ENCODE measurements at regions not wholly inside any gene's neighbourhood (a gene's known extent, or its start where the extent isn't known, plus 50 kb on each side); places are given as distances from the start of the nearest gene placed in this dataset.
"Not testable (repeated sequence)": the region's sequence is repeated elsewhere in the genome, so short reads cannot be mapped to it uniquely, and the experiment has no call there.

GRCh38 chr12:32964981-32965585 is 68.5 kb upstream of the PKP2 start:
- POLR2A ChIA-PET = no interaction called here
- in situ Hi-C loops (cut with MboI) = no loop called here

GRCh38 chr12:32956418-32956817 is 59.8 kb upstream of the PKP2 start:
- in situ Hi-C loops (cut with MboI) = not testable (repeated sequence)

More at GRCh38 chr12:32964981-32965585, 68.5 kb upstream of the PKP2 start:
- BruUV-seq (replicated peaks) = no TSS peak
- H3K9me3 ChIP-seq (replicated peaks; ENCODE audit: control insufficient read depth, insufficient read depth, low read depth, low read length) = no peaks in the 10 kb centered on the region
- 6% methylated on average over 9 of the region's 9 CpGs for WGBS (ENCODE audit: insufficient coverage, low coverage, missing lambda C conversion rate)
- H2AFZ ChIP-seq (ENCODE audit: low read depth, low read length) = no peak overlapping the region
- intact Hi-C loops (cut with micrococcal nuclease) = no loop called here
- no peaks in the 10 kb centered on the region for H3K36me3 ChIP-seq (ENCODE audit: control insufficient read depth, insufficient read depth, low read length)
- no peaks in the 10 kb centered on the region for H3K4me1 ChIP-seq (replicated peaks in 1 of 2; ENCODE audit: control insufficient read depth in 2 of 2, insufficient read depth in 2 of 2, low read length in 2 of 2)
- no peaks in the 10 kb centered on the region for H3K9me1 ChIP-seq (ENCODE audit: control insufficient read depth, insufficient read depth, low read length)
- CTCF ChIA-PET (ENCODE audit: low intra/inter-chr PET ratio) = no interaction called here
- FAIRE-seq = no peak
- no peak for DNase-seq (ENCODE audit: extremely low read depth in 1 of 4, low spot score in 3 of 4)
- H3K4me2 ChIP-seq (ENCODE audit: insufficient read depth, low read length) = no peak overlapping the region
- TF ChIP-seq BCLAF1 (IDR thresholded peaks at IDR 0.05; ENCODE audit: borderline replicate concordance in 1 of 2, control insufficient read depth in 1 of 2, low read depth in 2 of 2, low read length in 1 of 2) (no peak), CGGBP1 (CRISPR knock-in tag; IDR thresholded peaks at IDR 0.05) (no peak), LEF1 (IDR thresholded peaks at IDR 0.05) (no peak), ZNF561 (CRISPR knock-in tag; conservative IDR thresholded peaks at IDR 0.05) (no peak)
- no peaks in the 10 kb centered on the region for H4K20me1 ChIP-seq (replicated peaks; ENCODE audit: control insufficient read depth, insufficient read depth, low read length)
- no peaks in the 10 kb centered on the region for H3K27me3 ChIP-seq (ENCODE audit: control insufficient read depth in 2 of 2, insufficient read depth in 2 of 2, low read length in 2 of 2)
- no peak overlapping the region for H3K4me3 ChIP-seq
- no peak for ATAC-seq
- no peak overlapping the region for H3K9ac ChIP-seq (ENCODE audit: insufficient read depth in 1 of 2, low read depth in 2 of 2, low read length in 2 of 2)
- no peak overlapping the region for H3K27ac ChIP-seq (ENCODE audit: extremely low read depth, low read depth, low read length)
- no peaks in the 10 kb centered on the region for H3K79me2 ChIP-seq (ENCODE audit: control insufficient read depth, insufficient read depth, low read length)

More at GRCh38 chr12:32956418-32956817, 59.8 kb upstream of the PKP2 start:
- H3K27me3 ChIP-seq (ENCODE audit: control insufficient read depth in 2 of 2, insufficient read depth in 2 of 2, low read length in 2 of 2); H3K79me2 ChIP-seq (ENCODE audit: control insufficient read depth, insufficient read depth, low read length); H3K4me2 ChIP-seq (ENCODE audit: insufficient read depth, low read length); DNase-seq (ENCODE audit: extremely low read depth in 1 of 4, low spot score in 3 of 4); H3K9me1 ChIP-seq (ENCODE audit: control insufficient read depth, insufficient read depth, low read length); H2AFZ ChIP-seq (ENCODE audit: low read depth, low read length); H3K4me3 ChIP-seq; CTCF ChIA-PET (ENCODE audit: low intra/inter-chr PET ratio); BruUV-seq (replicated peaks); H4K20me1 ChIP-seq (replicated peaks; ENCODE audit: control insufficient read depth, insufficient read depth, low read length); ATAC-seq; H3K9me3 ChIP-seq (replicated peaks; ENCODE audit: control insufficient read depth, insufficient read depth, low read depth, low read length); FAIRE-seq; H3K36me3 ChIP-seq (ENCODE audit: control insufficient read depth, insufficient read depth, low read length); H3K9ac ChIP-seq (ENCODE audit: insufficient read depth in 1 of 2, low read depth in 2 of 2, low read length in 2 of 2); H3K4me1 ChIP-seq (replicated peaks in 1 of 2; ENCODE audit: control insufficient read depth in 2 of 2, insufficient read depth in 2 of 2, low read length in 2 of 2); H3K27ac ChIP-seq (ENCODE audit: extremely low read depth, low read depth, low read length); intact Hi-C loops (cut with micrococcal nuclease): not testable (repeated sequence)
- POLR2A ChIA-PET = interaction anchor here (1.4 kb wide), 1 partner anchor 9 kb away, joined by 3 read pairs; no protein-coding TSS in a partner anchor
- WGBS (ENCODE audit: insufficient coverage, low coverage, missing lambda C conversion rate) = 3% methylated on average over 6 of the region's 10 CpGs

Measured in K562 (cell line).